ENCODE measurements at regions not wholly inside any gene's neighbourhood (a gene's known extent, or its start where the extent isn't known, plus 50 kb on each side); places are given as distances from the start of the nearest gene placed in this dataset.

DNA sequence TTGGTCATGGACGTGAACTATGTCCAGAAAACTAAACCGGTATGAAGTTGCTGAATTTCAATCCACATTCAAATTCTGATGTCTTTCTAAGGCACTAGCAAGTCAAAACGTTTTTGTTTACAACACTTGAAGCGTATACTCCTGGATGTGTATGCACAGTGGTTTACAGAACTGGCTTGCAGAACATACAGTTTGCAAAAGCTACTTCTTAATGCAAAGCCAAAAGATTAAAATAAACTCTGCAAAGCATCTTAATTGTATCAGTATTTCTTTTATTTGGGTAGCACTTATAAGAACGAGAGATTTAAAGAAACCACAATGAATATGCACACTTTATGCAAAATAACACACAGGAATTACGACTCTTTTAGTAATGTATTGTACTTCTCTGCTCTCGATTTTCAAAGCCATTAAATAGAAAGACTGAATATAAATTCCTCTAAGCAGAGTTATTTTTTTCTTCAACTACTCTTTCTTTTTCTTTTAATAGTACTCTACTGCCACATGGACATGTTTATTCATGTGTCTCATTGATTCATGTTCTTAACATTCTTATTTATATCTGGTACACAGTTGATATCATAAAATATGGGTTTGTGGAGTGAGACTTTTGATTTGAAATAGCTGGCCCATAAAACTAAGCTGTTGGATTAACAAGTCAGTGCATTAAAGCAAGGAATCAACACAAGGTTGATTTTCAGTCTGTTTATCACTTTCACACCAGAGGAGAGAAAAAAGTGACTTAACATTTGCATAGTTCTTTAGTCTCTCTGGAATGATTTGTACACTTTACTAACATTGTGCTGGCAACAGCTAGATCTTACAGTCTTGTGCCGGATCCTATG lies 189.4 kb upstream of the STEAP4 start:
- DNase-seq (ENCODE audit: low read depth, low spot score) = no peak
- H3K4me1 ChIP-seq (ENCODE audit: control insufficient read depth, extremely low read depth, insufficient read depth, low read length) = no peaks in the 10 kb centered on the region
- H3K36me3 ChIP-seq (ENCODE audit: control insufficient read depth in 2 of 2, extremely low read depth in 1 of 2, insufficient read depth in 2 of 2, low read length in 2 of 2) = no peaks in the 10 kb centered on the region
- TF ChIP-seq, protein P1, sequence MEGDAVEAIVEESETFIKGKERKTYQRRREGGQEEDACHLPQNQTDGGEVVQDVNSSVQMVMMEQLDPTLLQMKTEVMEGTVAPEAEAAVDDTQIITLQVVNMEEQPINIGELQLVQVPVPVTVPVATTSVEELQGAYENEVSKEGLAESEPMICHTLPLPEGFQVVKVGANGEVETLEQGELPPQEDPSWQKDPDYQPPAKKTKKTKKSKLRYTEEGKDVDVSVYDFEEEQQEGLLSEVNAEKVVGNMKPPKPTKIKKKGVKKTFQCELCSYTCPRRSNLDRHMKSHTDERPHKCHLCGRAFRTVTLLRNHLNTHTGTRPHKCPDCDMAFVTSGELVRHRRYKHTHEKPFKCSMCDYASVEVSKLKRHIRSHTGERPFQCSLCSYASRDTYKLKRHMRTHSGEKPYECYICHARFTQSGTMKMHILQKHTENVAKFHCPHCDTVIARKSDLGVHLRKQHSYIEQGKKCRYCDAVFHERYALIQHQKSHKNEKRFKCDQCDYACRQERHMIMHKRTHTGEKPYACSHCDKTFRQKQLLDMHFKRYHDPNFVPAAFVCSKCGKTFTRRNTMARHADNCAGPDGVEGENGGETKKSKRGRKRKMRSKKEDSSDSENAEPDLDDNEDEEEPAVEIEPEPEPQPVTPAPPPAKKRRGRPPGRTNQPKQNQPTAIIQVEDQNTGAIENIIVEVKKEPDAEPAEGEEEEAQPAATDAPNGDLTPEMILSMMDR (optimal IDR thresholded peaks at IDR 0.05 in 1 of 3, IDR thresholded peaks at IDR 0.05 in 1 of 3, conservative IDR thresholded peaks at IDR 0.05 in 1 of 3; ENCODE audit: extremely low read depth in 1 of 3, insufficient read depth in 2 of 3, low read length in 3 of 3) = no peak
- TF ChIP-seq EZH2 (IDR thresholded peaks at IDR 0.05; ENCODE audit: low read length) = no peak
- no peak overlapping the region for H3K4me3 ChIP-seq (ENCODE audit: control insufficient read depth in 2 of 3, extremely low read depth in 1 of 3, insufficient read depth in 2 of 3, low read depth in 1 of 3, low read length in 3 of 3)
- no peak for FAIRE-seq
- no peaks in the 10 kb centered on the region for H3K27me3 ChIP-seq (ENCODE audit: control insufficient read depth, extremely low read depth, insufficient read depth, low read length)
- H3K4me2 ChIP-seq (ENCODE audit: control insufficient read depth, extremely low read depth, insufficient read depth, low read depth, low read length) = no peak overlapping the region
- no peak overlapping the region for H3K27ac ChIP-seq (ENCODE audit: control insufficient read depth, insufficient read depth, low read length)
- no peaks in the 10 kb centered on the region for H4K20me1 ChIP-seq (ENCODE audit: control insufficient read depth, extremely low read depth, insufficient read depth, low read length)
- no peaks in the 10 kb centered on the region for H3K79me2 ChIP-seq (ENCODE audit: control insufficient read depth, insufficient read depth, low read length)
- no peak overlapping the region for H2AFZ ChIP-seq (ENCODE audit: control insufficient read depth, low read length)
- H3K9ac ChIP-seq (ENCODE audit: control insufficient read depth, extremely low read depth, insufficient read depth, low read length) = no peak overlapping the region
- dilution Hi-C loops (cut with MboI; ENCODE audit: extremely low pct_ligation_motif_present, low sequenced_read_pairs) = no loop called here
- no peaks in the 10 kb centered on the region for H3K9me3 ChIP-seq (ENCODE audit: control insufficient read depth, low read depth, low read length)
- H3K9me1 ChIP-seq (ENCODE audit: control insufficient read depth, extremely low read depth, insufficient read depth, low read length) = no peaks in the 10 kb centered on the region

DNA sequence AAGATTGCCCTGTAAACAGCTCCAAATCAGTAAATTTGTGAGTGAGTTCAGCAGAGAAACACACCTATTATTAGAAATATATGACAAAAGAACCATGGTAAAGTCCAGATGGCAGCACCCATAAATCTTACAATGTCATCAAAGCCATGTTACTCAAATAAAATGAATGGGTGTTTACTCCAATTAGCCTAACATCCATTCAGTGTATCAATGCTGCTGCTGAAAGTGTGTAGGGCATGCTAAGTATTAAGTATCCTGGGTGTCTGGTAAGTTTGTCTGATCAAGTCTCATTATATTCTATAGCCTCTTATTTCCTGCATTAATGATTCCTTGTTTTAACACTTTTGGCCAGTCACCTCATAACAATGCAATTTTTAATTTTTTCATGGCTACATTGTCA lies 185.5 kb upstream of the STEAP4 start:
- Histone ChIP-seq H3K9ac (ENCODE audit: control insufficient read depth, extremely low read depth, insufficient read depth, low read length) (no peak overlapping the region), H3K4me3 (ENCODE audit: control insufficient read depth in 2 of 3, extremely low read depth in 1 of 3, insufficient read depth in 2 of 3, low read depth in 1 of 3, low read length in 3 of 3) (no peak overlapping the region), H3K79me2 (ENCODE audit: control insufficient read depth, insufficient read depth, low read length) (no peaks in the 10 kb centered on the region), H3K9me3 (ENCODE audit: control insufficient read depth, low read depth, low read length) (no peaks in the 10 kb centered on the region), H3K4me2 (ENCODE audit: control insufficient read depth, extremely low read depth, insufficient read depth, low read depth, low read length) (no peak overlapping the region), H3K27ac (ENCODE audit: control insufficient read depth, insufficient read depth, low read length) (no peak overlapping the region), H3K27me3 (ENCODE audit: control insufficient read depth, extremely low read depth, insufficient read depth, low read length) (no peaks in the 10 kb centered on the region), H3K36me3 (ENCODE audit: control insufficient read depth in 2 of 2, extremely low read depth in 1 of 2, insufficient read depth in 2 of 2, low read length in 2 of 2) (no peaks in the 10 kb centered on the region), H2AFZ (ENCODE audit: control insufficient read depth, low read length) (no peak overlapping the region), H3K9me1 (ENCODE audit: control insufficient read depth, extremely low read depth, insufficient read depth, low read length) (no peaks in the 10 kb centered on the region), H4K20me1 (ENCODE audit: control insufficient read depth, extremely low read depth, insufficient read depth, low read length) (no peaks in the 10 kb centered on the region), H3K4me1 (ENCODE audit: control insufficient read depth, extremely low read depth, insufficient read depth, low read length) (no peaks in the 10 kb centered on the region)
- FAIRE-seq (no peak), DNase-seq (ENCODE audit: low read depth, low spot score) (no peak)
- dilution Hi-C loops (cut with MboI; ENCODE audit: extremely low pct_ligation_motif_present, low sequenced_read_pairs) = no loop called here
- no peak for TF ChIP-seq EZH2 (IDR thresholded peaks at IDR 0.05; ENCODE audit: low read length)
- TF ChIP-seq, protein P1 (optimal IDR thresholded peaks at IDR 0.05 in 1 of 3, IDR thresholded peaks at IDR 0.05 in 1 of 3, conservative IDR thresholded peaks at IDR 0.05 in 1 of 3; ENCODE audit: extremely low read depth in 1 of 3, insufficient read depth in 2 of 3, low read length in 3 of 3) = no peak
